Activated naive CD4-positive, alpha-beta T cell treated with Interleukin-2 at 50 U/mL for 16 hours (primary cell): ENCODE measurements at regions not wholly inside any gene's neighbourhood (a gene's known extent, or its start where the extent isn't known, plus 50 kb on each side); places are given as distances from the start of the nearest gene placed in this dataset.

Experiments used
- DNase-seq: peaks from one replicate; pipeline ENCODE4 v3.0.0-alpha.2; 2020

DNA sequence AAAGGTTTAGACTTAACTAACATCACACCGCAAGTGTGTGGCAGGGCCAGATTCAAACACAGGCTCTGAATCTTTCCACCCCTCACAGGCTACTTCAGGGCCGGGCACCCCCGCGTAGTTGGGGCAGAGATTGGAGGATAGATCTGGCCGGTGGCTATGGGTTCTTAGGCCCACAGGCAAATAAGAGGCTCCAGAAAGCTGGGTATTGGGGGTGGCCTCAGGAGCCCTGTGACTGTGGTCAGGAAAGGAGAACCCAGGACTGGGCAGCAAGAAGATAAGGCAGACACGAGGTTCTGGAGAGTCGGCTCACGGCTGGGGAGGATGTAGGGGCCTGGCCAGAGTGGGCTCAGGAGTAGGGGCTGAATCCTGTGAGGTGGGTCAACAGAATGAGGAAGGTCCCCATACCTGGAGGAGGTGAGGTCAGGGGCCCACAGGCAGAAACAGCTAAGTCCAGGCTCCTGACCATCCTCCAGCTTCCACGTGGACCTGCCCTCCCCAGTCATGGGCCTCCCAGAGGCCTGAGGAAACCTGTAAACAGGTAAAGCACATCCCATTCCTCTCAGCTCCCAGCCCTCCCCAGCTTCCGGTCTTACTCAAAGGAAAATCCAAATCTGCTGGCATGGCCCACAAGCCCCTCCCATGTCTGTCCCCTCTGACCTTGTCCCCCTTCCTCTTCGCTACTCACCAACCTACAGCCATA, 306.2 kb downstream of the MATN1 start:
- no peak for DNase-seq

DNA sequence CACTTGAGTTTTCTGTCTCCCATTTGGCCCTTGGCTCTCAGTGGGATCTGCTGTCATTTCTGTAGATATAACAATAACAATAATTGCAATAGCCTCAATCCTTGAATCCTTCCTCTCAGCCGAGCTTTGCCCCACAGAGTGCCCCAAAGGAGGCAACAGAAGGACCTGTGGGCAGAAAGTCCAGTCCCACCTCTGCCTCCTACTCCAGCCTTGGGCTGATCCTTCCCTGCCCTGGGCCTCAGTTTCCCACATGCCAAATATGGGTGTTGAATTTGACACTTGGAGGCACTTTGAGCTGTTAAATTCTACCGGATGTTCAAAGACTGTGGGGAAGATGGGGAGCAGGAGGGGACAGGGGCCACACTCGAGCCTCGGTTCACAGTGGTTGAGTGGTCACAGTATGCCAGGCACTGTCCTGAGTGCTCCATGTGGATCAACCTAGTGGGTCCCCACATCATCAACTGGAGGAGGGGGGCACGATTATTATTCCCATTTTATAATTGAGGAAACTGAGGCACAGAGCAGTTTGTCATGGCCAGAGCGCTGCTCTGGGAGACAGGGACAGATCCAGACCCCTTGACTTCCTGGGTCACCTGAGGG, 307.1 kb downstream of the MATN1 start:
- no peak for DNase-seq

DNA sequence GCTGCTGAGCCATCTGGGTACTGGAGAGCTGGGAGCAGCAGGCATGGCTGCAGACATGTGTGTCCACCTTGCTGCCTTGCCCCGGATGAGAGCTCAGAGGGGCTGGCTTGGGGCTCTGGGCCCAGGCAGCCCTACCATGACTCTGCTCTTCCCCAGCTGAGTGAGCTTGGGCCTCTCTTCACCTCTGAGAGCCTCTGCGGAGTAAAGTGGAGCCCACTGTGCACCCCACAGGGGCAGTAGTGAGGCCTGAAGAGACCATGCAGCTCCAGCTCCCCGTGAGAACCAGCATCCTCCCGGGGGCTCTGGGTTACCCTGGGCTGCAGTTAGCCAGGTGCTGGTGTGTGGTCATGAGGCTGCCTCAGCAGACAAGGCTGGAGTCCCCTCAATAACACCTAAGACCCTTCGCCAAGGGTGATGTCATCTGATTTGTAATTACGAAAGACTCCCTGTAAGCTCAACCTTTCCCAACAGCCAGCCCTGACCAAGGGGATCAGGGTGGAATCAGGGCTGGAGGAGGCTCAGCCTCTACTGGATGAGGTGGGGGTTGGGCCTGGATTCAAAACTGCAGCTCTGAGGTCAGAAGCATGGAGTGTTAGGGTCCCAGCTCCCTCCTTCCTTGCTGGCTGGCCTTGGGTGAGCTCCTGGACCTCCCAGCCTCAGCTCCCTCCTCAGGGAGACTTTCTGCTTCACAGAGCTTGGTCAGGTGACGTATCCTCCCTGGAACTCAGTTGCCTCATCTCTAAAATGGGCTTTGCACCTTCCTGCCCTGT, 308.0 kb downstream of the MATN1 start:
- no peak for DNase-seq

DNA sequence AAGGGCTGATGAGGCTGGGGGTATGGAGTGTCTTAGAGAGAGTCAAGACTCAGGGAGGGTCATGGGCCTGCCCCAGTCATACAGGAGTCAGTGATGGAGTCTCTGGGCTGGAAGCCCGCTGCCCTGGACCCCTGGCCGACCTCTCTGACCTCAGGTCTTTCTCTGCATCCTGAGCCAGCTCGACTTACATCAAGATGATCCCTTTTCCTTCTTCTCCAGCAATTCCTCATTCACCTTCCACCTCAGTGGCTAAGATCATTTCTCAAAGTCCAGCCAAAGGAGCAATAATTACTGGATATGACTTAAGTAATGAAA, 308.6 kb downstream of the MATN1 start:
- no peak for DNase-seq

DNA sequence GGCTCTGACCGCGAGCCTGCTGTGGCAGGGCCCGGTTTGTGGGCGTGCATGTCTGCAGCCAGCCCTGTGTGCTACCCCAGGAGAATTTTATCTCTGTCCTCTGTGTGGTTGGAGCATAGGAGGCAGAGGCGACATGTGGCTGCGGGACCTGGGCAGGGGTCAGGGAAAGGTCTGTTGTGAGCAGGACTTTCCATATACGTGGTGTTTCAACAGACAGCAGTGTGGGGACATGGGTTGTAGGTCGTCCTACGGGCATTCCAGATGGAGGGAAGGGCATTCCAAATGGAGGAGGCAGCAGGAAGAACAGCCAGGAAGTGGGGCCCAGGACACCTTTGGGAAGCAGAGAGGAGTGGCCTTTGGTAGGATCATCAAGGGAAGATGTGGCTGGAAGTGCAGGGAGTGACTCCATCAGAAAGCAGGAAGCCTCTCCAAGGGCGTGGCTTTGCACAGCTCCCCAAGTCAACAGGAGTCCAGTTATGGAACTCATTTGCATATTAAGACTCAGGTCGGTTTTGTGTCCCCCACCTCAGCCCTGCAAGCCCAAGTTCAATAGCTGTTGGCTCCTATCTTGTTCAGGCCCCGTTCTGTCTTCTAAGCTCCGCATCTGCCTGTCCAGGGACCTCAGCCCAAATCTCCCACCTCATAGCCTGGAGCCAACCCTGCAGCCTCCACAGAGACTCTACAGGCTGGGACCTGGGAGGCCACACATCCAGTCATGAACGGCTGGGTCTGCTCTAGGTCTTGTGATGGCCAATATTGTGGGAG, 309.1 kb downstream of the MATN1 start:
- DNase-seq = no peak

DNA sequence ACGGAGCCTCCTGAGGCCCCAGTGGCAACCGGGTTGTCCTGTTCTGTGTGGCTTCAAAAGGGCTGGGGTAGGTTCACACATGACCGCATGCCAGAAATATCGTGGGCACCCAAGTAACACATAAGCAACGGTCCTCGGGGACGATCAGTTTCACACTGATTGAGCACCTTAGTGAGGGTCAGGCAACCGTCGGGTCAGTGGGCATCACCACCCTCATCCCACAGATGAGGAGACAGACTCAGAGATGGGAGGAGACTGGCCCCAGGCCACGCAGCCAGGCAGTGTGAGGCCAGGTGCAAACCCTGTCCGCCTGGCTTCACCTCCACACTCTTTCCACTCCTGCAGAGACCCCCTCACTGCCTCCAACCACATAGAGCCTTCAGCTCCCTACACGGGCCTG, 309.8 kb downstream of the MATN1 start:
- no peak for DNase-seq

DNA sequence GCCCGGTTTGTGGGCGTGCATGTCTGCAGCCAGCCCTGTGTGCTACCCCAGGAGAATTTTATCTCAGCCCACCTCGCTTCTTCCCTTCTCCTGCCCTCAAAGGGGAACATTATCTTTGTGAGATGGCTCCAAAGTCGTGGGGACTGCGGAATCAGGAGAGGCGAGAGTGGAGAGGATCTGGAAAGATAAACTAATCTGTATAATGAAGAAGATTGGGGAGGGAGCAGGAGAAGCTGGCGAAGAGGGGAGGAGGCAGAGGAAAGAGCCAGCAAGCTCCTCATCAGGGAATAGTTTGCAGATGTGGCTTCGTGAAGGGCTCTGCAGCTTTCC, 310.3 kb downstream of the MATN1 start:
- DNase-seq = no peak

DNA sequence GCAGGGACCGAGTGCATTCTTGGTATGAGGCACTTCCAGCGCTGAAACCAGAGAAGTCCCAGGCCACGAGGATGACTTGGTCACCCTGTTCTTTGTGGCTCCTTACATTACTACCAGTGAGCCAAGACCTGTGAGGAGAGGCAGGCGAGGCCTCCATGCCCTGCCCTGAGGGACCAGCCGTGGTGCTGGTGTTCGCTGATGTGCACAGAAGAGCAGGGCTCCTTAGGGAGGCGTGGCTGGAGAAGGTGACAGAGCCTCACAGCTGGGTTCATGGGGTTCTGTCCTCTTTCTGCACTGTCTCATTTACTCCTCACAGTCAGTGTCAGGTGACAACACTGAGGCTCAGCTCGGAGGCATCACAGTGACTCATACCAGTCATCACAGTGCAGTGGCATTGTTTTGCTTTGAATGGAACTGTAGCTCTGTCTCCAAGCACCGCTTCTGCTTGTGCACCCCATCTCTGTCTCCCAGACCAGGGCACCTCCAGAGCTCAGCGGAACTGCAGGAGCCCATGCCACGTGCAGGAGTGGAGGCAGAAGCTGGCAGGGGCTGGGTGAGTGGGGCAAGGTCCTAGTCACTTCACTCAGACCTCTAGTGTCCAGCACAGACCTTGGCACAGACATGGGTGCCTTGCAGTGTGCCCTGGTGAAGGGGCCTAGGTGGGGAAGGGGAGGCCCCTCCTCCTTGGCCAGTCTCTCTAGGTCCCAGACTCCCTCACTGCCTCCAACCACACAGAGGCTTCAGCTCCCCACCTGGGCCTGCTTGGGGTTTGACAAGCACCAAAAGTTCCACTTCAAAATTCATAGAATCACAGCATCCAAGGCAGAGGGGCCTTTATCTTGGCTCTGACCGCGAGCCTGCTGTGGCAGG, 310.9 kb downstream of the MATN1 start:
- no peak for DNase-seq

DNA sequence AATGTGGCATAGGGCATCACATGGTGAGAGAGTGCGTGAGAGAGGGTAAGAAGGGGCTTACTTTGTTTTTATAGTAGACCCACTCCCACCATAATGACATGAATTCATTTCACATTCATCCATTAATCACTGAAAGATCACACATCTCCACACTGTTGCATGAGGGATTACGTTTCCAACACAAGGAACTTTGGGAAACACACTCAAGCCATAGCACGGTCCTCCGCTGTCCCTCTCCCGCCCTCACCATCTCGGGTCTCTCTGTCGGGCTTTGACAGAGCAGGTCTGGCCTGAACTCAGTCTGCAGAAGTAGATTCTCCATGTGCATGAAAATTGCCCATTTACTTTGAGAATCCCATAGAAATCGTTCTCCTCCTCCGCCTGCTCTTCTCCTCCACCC, 312.2 kb downstream of the MATN1 start:
- no peak for DNase-seq

DNA sequence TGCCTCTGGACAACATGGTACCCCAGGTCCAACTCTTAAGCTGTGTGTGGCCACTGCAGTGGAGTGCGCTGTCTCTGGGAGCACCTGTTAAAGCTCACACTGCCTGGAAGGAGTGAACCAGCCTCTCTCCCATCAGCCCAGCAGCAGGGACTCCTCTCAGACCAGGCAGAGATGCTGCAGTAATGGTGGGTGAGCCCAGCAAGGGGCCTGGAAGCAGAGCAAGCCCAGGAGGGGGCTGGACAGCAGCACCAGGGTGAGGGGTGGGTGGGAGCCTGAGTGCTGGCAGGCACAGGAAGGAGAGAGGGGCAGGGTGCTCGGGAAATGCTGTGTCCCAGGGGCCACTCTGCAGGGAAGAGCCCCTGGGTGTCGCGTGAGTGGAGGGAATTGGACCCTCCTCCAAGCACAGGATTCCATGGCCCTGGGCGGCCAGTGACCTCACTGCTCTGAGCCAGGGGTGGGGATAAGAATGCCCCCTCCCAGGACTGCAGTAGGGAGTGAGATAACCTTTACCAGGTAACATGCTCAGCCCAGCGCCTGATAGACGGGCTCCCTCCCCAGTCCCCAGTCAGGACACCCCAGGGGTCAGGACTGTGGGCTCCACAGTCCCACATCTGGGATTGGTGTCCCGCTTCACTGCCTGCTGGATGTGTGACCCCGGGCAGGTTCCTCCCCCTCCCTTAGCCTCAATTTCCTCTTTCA, 313.1 kb downstream of the MATN1 start:
- no peak for DNase-seq

DNA sequence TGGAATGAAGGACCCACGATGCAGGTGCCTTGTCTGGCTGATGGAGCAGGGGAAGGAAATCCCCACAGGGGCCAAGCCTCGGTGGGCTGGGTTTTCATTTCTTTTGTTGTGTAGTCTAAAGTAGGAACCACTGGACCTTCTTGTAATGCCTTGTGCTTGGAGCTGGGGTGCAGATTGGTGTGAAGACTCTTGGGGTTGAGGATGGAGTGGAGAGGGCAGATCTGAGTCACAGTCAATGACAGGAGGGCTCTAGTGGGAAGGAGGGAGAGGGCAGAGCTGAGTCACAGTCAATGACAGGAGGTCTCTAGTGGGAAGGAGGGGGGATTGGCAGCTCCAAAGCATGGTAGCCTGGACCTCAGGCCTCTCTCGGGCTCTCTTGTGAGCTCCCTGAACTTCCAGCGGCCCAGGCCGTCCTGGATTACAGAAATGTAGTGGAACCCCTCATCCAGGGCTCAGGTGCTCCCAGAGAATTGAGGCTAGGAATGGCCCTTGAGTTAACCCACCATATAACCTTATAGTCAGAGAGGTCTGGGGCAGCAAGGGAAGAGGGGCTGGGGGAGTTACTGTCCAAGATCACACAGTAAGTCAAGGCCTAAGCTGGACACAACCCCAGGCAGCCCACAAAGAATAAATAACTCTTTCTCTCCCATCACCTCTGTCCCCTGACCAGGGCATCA, 313.8 kb downstream of the MATN1 start:
- DNase-seq = no peak

DNA sequence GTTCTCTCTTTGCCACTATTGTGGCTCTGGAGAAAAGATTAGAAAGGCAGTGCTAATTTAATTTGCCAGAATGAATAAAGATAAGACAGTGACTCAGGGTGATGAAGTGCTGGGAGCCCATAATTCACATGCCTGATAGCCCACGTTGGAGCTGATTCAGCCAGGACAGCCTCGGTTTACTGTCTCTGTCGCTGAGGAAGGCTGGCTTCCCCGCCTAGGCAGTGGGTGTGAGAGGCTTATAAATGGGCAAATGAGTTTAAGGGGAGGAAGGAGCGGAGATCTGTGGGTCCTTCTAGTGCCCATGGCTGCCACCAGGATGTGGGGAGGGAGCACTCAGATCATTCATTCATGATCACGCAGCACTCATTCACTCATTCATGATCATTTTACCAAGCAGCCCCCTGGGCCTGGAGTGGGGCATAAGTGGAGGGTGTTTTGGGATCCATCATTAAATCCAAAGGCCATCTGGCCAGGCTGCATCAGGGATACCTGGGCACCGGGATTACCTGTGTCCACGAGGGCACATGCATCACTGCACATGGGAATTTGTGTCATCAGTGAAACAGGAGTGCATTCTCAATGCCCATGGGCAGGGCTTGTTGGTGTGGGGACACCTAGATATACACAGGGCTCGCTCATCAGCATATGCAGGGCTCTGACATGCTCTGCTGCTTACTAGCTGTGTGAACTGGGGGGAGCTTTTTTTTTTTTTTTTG, 315.4 kb downstream of the MATN1 start:
- no peak for DNase-seq

DNA sequence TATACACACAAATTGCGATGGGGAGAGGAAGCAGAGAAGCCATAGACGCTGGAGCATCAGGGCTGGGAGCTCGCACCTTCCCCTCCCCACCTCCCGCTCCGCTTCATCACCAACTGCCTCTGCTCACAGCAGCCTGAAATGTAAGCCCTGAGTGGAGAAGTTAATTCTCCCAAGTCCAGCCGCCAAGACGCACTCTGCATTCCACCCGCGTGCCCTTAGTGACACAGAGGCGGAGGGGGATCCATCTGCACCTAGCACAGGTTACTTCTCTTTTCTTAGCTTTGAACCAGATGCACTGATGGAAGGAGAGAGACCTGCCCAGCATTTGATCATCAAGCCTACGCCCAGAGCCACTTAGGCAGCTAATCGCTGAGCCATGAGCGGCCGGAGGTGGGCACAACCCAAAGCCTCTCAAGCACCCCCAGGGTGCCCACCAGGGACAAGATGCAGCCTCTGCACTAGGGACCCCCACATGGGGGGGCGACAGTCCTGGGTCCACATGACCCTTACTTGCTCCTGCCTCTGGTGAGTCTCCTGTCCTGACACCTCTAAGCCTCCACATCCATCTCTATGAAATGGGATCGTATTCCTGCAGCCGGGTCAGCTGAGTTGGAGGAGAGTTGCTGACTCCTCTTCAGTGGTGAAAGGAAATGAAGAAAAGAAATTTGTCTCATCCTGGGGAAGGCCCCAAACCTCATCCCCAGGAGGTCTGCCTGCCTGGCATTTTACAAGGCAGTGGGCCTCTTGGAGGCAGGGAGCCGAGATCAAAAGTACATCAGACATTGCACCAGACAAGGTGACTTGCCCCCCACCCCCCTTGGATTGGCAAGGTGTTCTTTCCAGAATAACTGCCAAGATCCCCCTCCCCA, 316.2 kb downstream of the MATN1 start:
- no peak for DNase-seq

DNA sequence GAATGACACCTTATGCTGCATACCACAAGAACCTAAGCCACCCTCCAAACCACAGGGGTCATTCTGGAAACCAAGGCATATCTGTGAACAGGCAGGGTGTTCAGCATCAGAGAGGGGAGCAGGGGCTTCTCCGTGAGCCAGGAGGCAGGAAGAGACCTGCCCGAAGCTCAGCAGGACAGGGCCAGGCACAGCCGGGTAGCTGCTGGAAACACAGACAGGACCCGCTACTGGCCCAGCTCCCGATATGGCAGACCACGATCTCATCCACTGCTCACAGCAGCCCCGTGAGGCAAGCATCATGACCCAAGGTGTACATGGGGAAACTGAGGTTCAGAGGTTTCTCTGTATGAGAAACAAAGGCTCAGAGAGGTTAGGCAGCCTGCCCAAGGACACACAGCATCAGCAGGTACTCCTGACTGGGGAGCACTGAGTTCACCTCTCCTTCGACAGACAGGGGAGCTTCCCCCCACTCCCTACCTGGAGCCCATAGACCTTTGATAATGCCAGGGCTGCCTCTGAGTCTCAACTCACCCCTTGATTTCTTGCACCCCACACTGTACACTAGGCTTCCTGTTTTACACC, 317.7 kb downstream of the MATN1 start:
- no peak for DNase-seq

DNA sequence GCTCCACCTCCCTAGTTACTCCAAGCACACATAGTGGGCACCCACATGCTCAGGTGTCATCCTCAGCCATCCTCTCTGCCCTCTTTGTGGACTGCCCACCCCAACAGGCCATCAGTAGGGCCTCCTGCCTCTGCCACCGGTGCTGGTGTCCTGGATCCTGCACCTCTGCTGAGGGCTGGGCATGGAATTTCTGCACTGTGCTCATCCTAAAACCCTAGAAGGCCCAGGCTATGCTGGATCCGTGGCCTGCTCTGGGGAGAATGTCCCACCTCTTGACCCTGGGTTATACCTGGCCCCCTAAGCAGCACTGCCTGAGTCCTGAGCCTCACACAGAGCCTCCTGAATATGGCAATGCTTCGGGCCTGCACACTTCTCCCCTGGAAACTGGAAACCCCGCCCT, 318.3 kb downstream of the MATN1 start:
- DNase-seq = no peak

DNA sequence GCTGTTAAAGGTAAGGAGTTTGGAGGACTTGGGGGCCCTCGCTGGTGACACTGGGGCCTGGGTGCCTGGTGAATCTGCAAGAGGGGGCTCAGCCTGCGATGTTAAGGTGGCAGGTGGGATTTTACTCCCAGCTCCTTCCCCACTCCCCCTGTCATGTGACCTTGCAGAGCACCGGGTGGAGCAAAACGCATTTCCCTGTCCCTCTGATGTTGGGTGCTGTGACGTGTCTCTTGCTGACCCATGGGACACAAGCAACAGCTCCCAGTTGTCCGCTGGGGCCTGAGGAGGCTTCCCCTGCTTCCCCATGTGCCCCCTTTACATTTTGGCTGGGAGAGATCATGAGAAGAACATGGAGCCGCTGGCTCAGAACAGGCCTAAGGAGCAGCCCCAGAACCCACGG, 319.0 kb downstream of the MATN1 start:
- no peak for DNase-seq

DNA sequence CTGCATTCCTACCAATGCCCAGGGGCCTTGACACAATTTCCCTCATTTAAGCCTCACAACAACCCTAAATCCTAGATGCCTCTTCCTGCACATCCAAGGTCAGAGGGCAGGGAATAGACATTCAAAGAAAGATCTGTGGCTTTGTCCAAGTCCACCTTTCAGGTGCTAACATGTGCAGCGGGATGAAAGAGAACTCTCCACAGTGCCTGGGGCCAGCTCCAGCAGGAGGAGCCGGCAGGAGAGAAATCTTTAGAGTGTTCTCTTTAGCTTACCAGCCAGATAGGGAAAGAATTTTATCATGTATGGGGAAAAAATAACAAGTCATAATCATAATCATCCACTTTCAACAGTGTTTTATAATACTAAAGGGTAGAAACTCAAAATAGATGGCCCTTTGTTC, 319.7 kb downstream of the MATN1 start:
- no peak for DNase-seq

DNA sequence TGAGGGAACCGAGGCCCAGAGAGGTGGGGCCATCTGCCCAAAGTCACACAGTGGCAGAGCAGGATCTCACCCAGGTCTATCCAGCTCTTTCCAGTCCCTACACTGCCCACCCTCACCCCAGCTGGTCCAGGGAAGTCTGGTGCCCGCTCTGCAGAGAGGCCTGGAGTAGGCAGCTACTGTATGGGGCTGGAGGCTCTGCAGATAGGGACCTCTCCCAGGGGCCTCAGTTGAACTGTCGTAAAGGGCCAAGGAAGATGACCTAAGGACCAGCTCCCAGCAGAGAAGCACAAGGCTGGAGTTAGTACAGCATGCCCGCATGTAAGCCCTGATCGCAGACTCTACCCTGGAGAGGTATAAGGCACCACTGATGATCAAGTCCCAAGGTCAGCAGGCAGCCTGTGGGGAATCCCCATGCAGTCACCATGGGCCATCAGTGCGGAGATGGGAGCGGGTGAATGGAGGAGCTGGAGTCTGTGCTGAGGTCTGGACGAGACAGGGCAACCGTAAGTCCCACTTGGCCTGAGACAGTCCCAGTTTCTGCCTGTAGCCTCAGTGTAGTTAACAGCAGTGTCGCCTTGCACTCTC, 320.2 kb downstream of the MATN1 start:
- DNase-seq = no peak

DNA sequence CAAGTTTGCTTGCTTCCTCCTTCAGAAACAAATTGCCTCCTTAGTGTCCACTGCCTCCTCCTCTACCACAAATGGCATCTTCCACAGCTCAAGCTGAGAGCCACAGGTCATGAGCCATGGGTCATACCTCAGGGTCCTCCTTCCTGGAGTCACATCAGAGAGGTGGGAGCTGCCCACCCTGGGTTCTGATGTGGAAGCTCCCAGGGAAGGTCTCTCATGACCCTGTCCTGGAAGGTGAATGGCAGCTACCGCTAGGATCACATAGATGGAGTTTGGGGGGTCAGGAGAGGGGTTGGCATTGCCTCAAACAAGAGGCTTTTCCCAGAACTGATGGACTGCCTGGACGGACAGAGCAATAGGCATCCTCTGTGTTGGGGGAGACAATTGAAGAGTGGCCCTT, 321.4 kb downstream of the MATN1 start:
- no peak for DNase-seq
